HG03439 (cell line): ENCODE measurements at regions not wholly inside any gene's neighbourhood (a gene's known extent, or its start where the extent isn't known, plus 50 kb on each side); places are given as distances from the start of the nearest gene placed in this dataset.
"Not testable (repeated sequence)": the region's sequence is repeated elsewhere in the genome, so short reads cannot be mapped to it uniquely, and the experiment has no call there.

Experiments used
- ATAC-seq: cut with Tn5 transposase; IDR thresholded peaks from one replicate; pipeline ENCODE4 v1.9.1; 2021; ENCODE audit warnings: mild to moderate bottlenecking, moderate library complexity; ENCODE audit not compliant: unreplicated experiment

DNA sequence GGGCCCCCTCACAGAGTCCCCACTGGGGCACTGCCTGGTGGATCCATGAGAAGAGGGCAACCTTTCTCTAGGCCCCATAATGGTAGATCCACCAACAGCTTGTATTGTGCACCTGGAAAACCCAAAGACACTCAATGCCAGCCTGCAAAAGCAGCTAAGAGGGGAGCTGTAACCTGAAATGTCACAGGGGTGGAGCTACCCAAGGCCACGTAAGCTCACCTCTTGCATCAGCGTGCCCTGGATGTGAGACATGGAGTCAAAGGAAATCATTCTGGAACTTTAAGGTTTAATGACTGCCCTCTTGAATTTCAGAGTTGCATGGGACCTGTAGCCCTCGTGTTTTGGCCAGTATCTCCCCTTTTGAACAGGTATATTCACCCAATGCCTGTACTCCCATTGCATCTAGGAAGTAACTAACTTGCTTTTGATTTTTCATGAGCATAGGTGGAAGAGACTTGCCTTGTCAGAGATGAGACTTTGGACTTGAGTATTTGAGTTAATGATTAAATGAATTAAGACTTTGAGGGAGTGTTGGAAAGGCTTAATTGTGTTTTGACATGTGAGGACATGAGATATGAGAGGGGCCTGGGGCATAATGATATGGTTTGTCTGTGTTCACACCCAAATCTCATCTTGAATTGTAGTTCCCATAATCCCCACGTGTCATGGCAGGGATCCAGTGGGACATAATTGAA, 900.9 kb upstream of the ROBO1 start:
- ATAC-seq: no peak

- ATAC-seq: no peak
These were observed 900.3 kb upstream of the ROBO1 start for GRCh38 chr3:80668100-80668499.

DNA sequence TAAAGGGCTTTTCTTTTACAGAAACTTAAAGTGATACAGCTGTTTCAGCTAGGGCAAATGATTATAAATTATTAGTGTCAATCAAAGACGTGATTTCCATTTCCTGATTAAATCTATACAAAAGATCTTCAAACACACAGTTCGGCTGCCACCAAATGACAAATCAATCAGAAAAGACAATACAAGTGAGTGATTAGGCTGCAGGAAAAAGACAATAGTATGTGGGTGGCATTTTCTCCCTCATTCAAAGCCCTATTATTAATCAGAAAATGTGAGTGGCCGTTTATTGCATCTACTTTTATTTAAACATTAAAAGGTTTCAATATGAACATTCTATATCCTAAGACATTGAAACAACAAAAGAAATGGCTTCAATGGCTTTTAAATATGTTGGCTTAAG, 895.6 kb upstream of the ROBO1 start:
- ATAC-seq: no peak

GRCh38 chr3:80655216-80655615, 887.4 kb upstream of the ROBO1 start:
- ATAC-seq: no peak

DNA sequence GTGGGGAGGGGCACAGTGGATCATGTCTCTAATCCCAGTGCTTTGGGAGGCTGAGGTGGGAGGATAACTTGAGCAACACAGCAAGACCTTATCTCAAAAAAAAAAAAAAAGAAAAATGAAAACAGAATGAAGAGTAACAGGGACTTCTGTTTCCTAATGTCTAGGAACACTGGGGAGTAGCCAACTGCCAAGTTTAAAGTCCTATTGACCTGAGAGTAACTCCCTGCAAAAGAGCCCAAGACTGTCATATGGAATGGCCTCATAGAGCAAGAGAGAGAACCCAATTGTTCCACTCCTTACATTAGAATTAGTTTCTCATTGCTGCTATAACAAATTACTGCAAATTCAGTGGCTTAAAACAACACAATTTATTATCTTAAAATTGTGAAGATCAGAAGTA, 881.4 kb upstream of the ROBO1 start:
- no peak for ATAC-seq

DNA sequence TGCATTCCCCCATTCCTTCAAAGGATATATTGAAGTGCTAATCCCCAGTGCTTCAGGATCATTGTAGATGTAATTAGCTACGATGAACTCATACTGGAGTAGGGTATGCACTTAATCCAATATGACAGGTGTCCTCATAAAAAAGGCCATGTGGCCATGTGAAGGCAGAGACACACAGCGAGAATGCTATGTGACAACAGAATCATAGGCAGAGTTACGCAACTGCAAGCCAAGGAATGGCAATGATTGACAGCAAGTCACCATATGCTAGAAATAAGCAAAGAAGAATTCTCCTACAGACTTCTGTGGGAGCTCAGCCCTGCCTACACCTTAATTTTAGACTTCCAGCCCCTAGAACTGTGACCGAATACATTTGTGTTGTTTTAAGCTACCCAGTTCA, 875.6 kb upstream of the ROBO1 start:
- no peak for ATAC-seq

GRCh38 chr3:80618295-80619256, 850.8 kb upstream of the ROBO1 start:
- ATAC-seq: no peak

DNA sequence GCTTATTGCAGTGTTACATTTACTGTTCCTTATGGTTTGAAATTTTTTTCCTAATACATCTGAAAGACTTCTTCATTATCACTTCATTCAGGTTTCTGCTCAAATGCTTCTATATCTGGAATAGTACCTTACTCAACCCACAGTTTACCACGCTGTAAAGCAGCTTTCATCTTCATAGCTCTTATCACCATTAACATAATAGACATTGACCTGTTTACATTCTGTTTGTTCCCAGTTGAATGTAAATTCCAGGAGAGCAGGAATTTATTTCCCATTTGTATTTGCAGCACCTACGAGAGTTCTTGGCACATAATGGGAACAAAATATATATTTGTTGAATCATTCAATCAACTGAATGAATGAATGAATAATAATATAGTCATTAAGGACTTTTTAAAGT, 844.6 kb upstream of the ROBO1 start:
- ATAC-seq: no peak

GRCh38 chr3:80608072-80608471, 840.3 kb upstream of the ROBO1 start:
- not testable (repeated sequence) for ATAC-seq

DNA sequence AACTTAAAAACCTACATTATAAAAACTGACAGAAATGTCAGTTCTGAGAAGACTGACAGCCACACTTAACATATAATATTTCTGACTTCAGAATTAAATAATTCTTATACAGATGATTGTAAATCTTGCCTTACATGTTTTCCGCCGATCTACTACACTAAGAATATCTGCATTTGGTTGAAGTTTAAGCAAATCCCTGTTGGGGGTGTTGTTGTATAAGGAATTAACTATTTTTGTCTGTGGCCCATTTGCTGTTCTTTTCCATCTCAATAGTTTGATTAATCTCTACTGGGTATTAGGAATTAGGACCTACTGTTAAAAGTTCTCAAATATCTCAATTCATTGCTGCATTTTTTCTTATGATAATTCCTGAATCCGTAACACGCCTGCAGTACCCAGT, 838.3 kb upstream of the ROBO1 start:
- no peak for ATAC-seq

GRCh38 chr3:80601479-80601878, 833.7 kb upstream of the ROBO1 start:
- ATAC-seq: no peak

DNA sequence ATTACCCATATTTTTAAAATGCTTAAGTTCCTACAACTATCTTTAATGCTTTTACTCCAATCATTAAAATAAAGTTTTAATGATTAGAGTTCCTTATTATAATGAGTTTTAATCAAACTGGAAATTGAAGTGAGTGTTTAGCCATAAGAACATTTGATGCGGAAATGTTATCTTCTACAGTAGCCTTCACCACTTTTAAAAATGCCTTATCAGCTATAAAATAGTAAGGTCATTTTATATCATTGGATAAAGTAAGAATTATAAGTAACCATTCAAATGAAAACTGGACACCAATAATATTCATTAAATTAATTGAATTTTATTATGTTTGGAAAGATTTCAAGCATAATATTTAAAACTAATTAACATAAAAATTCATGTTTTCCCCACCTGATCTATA, 825.0 kb upstream of the ROBO1 start:
- ATAC-seq: no peak

GRCh38 chr3:80586338-80586737, 818.5 kb upstream of the ROBO1 start:
- no peak for ATAC-seq

- ATAC-seq: no peak
These were observed 812.3 kb upstream of the ROBO1 start for GRCh38 chr3:80580146-80580545.

GRCh38 chr3:80564391-80564790, 796.6 kb upstream of the ROBO1 start:
- no peak for ATAC-seq

DNA sequence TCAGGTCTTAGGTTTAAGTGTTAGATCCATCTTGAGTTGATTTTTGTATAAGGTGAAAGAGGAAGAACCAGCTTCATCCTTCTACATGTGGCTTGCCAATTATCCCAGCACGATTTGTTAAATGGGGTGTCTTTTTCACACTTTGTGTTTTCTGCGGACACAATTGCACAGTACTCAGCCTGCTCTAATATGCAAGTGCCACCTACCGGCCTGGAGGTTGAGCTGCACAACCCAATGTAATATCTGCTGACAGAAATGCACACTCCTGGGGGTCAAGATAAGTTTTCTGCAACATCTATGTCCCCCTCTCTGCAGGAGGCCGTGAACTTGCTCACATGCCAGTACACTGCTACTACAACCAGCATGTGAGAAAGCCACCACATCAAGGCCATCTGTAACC, 791.9 kb upstream of the ROBO1 start:
- ATAC-seq: no peak

DNA sequence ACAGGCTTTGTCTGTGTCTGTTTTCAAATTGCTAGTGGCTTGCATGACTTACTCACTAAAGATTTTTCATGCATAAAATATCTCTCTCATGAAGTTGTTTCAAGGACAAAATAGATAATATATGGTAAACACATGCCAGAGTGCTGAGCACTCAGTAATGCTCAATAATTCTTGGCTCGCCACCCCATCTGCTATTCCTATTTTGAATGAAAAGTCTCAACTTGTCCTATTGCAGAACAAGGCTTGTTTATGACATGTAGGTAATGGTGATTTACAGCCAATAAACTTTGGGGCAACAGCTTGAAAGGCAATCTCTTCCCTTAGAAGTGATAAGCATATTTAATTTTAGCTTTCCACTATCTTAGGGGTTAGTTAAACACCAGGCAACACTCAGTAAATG, 789.0 kb upstream of the ROBO1 start:
- ATAC-seq: no peak

GRCh38 chr3:80554304-80554703, 786.5 kb upstream of the ROBO1 start:
- no peak for ATAC-seq

- no peak for ATAC-seq
These were observed 785.4 kb upstream of the ROBO1 start for GRCh38 chr3:80553211-80553610.

DNA sequence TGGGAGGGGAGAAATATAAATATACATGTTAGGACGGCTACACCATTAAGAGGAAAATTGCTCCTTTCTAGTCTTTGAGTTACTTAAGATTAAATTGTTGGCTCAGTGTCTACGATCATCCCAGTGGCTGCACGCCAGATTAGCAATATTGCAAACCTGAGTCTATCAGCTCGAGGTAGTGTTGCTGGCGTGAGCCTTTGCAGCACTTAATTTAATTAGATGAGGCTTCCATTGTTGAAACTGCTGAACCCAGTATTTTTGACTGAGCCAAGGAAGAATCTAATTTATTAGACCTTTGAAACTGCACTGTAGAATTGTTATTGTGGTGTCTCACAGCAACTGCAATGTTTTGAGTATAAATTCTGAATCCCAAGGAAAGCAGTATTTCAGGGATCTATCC, 782.4 kb upstream of the ROBO1 start:
- no peak for ATAC-seq

GRCh38 chr3:80549173-80549572, 781.4 kb upstream of the ROBO1 start:
- ATAC-seq: no peak

DNA sequence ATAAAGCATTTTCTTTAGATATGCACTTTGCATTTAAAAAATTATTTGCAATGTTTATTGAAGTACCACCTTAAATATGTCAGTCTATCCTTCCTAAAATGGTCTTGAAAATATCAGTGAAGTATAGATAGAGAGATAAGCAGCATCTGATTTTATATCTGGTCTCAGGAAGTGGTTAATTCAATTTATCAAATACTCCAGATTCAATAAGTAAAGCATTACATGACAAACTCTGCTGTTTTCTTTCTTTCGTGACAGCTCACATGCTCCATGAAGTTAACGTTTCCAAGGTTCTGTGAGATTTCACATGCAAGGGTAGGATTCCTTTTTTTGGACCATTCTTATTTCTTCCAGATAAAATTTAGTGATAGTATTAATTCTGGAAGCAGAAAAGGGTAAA, 775.4 kb upstream of the ROBO1 start:
- ATAC-seq: no peak
